ENCODE measurements at regions not wholly inside any gene's neighbourhood (a gene's known extent, or its start where the extent isn't known, plus 50 kb on each side); places are given as distances from the start of the nearest gene placed in this dataset.

GRCh38 chr16:72536723-72537435 is 364.9 kb upstream of the PMFBP1 start:
- Histone ChIP-seq H3K27me3 (ENCODE audit: insufficient read depth, low read depth) (no peaks in the 10 kb centered on the region), H3K9ac (no peak overlapping the region), H3K36me3 (ENCODE audit: insufficient read depth) (no peaks in the 10 kb centered on the region), H3K79me2 (ENCODE audit: insufficient read depth, low read depth) (no peaks in the 10 kb centered on the region), H3K4me3 (IDR thresholded peaks at IDR 0.05; ENCODE audit: insufficient read depth, low read depth, low read length) (no peak overlapping the region), H2AFZ (ENCODE audit: low read depth) (no peak overlapping the region), H4K20me1 (ENCODE audit: insufficient read depth) (no peaks in the 10 kb centered on the region), H3K4me2 (no peak overlapping the region), H3K27ac (no peak overlapping the region), H3K4me1 (ENCODE audit: low read depth, poor library complexity, severe bottlenecking) (no peaks in the 10 kb centered on the region)
- no peak for TF ChIP-seq CTCF (conservative IDR thresholded peaks at IDR 0.05; ENCODE audit: low read depth, low read length)

- no peaks in the 10 kb centered on the region for H3K4me1 ChIP-seq (ENCODE audit: low read depth, poor library complexity, severe bottlenecking)
- TF ChIP-seq CTCF (conservative IDR thresholded peaks at IDR 0.05; ENCODE audit: low read depth, low read length) = no peak
- no peak overlapping the region for H3K4me3 ChIP-seq (IDR thresholded peaks at IDR 0.05; ENCODE audit: insufficient read depth, low read depth, low read length)
- H3K36me3 ChIP-seq (ENCODE audit: insufficient read depth) = no peaks in the 10 kb centered on the region
- H4K20me1 ChIP-seq (ENCODE audit: insufficient read depth) = no peaks in the 10 kb centered on the region
- no peak overlapping the region for H3K9ac ChIP-seq
- H3K79me2 ChIP-seq (ENCODE audit: insufficient read depth, low read depth) = no peaks in the 10 kb centered on the region
- H3K27ac ChIP-seq = no peak overlapping the region
- H2AFZ ChIP-seq (ENCODE audit: low read depth) = no peak overlapping the region
- no peak overlapping the region for H3K4me2 ChIP-seq
- H3K27me3 ChIP-seq (ENCODE audit: insufficient read depth, low read depth) = no peaks in the 10 kb centered on the region
Observed at GRCh38 chr16:72532906-72533410, 361.0 kb upstream of the PMFBP1 start.

- Histone ChIP-seq H3K36me3 (ENCODE audit: insufficient read depth) (no peaks in the 10 kb centered on the region), H3K79me2 (ENCODE audit: insufficient read depth, low read depth) (no peaks in the 10 kb centered on the region), H4K20me1 (ENCODE audit: insufficient read depth) (no peaks in the 10 kb centered on the region), H3K27me3 (ENCODE audit: insufficient read depth, low read depth) (no peaks in the 10 kb centered on the region), H2AFZ (ENCODE audit: low read depth) (no peak overlapping the region), H3K4me1 (ENCODE audit: low read depth, poor library complexity, severe bottlenecking) (no peaks in the 10 kb centered on the region), H3K4me2 (no peak overlapping the region), H3K4me3 (IDR thresholded peaks at IDR 0.05; ENCODE audit: insufficient read depth, low read depth, low read length) (no peak overlapping the region), H3K27ac (no peak overlapping the region), H3K9ac (no peak overlapping the region)
- TF ChIP-seq CTCF (conservative IDR thresholded peaks at IDR 0.05; ENCODE audit: low read depth, low read length) = no peak
Observed at GRCh38 chr16:72530434-72530833, 358.5 kb upstream of the PMFBP1 start.

- H3K27me3 ChIP-seq (ENCODE audit: insufficient read depth, low read depth) = no peaks in the 10 kb centered on the region
- H2AFZ ChIP-seq (ENCODE audit: low read depth) = no peak overlapping the region
- TF ChIP-seq CTCF (conservative IDR thresholded peaks at IDR 0.05; ENCODE audit: low read depth, low read length) = no peak
- H4K20me1 ChIP-seq (ENCODE audit: insufficient read depth) = no peaks in the 10 kb centered on the region
- H3K27ac ChIP-seq = no peak overlapping the region
- H3K36me3 ChIP-seq (ENCODE audit: insufficient read depth) = no peaks in the 10 kb centered on the region
- no peaks in the 10 kb centered on the region for H3K79me2 ChIP-seq (ENCODE audit: insufficient read depth, low read depth)
- H3K4me3 ChIP-seq (IDR thresholded peaks at IDR 0.05; ENCODE audit: insufficient read depth, low read depth, low read length) = no peak overlapping the region
- H3K9ac ChIP-seq = no peak overlapping the region
- no peaks in the 10 kb centered on the region for H3K4me1 ChIP-seq (ENCODE audit: low read depth, poor library complexity, severe bottlenecking)
- no peak overlapping the region for H3K4me2 ChIP-seq
Observed at GRCh38 chr16:72523087-72523486, 351.1 kb upstream of the PMFBP1 start.
